PC-9 (cell line): ENCODE measurements at regions not wholly inside any gene's neighbourhood (a gene's known extent, or its start where the extent isn't known, plus 50 kb on each side); places are given as distances from the start of the nearest gene placed in this dataset.

ENCODE experiments used
- BruUV-seq: library from RNA; stranded (reverse); fragments of 400-500 nt; replicated peaks from 2 replicates; lab custom pipeline; 2021; lab: Mats Ljungman, UMichigan
- CTCF ChIA-PET: fragments of 300-600 bp; sonication (Branson Sonifier 250); formaldehyde crosslinking; loops from one replicate; lab custom pipeline; 2022; ENCODE audit warnings: antibody characterized with exemption; lab: Charles Lee
- POLR2A ChIA-PET: fragments of 300-600 bp; sonication (Branson Sonifier 250); formaldehyde crosslinking; loops from one replicate; lab custom pipeline; 2022; ENCODE audit warnings: antibody characterized with exemption; ENCODE audit not compliant: unreplicated experiment; lab: Charles Lee
- DNase-seq, 2 experiments: peaks; one replicate each; pipeline versions ENCODE4 v3.0.0 to v3.0.0-alpha.2; 2015 to 2022; ENCODE audit warnings: mixed read lengths in 1 of 2
- H2AFZ ChIP-seq: fragments of 200-600 bp; sonication (generic); 2 replicates; pipeline ENCODE4 v1.8.1; 2017; ENCODE audit warnings: antibody characterized with exemption
- H3F3A ChIP-seq: fragments of 200-600 bp; sonication (generic); 2 replicates; pipeline ENCODE4 v1.8.1; 2017; ENCODE audit warnings: antibody characterized with exemption, mild to moderate bottlenecking, low read depth; ENCODE audit not compliant: insufficient read depth
- H3K27ac ChIP-seq: fragments of 200-600 bp; sonication (generic); 2 replicates; pipeline ENCODE4 v1.6.1; 2016; ENCODE audit warnings: mixed run types
- H3K27me3 ChIP-seq: fragments of 200-600 bp; sonication (generic); 2 replicates; pipeline ENCODE4 v1.6.1; 2016; ENCODE audit warnings: low read depth, mixed run types; ENCODE audit not compliant: insufficient read depth
- H3K36me3 ChIP-seq: fragments of 200-600 bp; sonication (generic); 2 replicates; pipeline ENCODE4 v1.6.1; 2016; ENCODE audit warnings: low read depth, mixed run types
- H3K4me1 ChIP-seq: fragments of 200-600 bp; sonication (generic); replicated peaks from 2 replicates; pipeline ENCODE4 v1.6.1; 2016; ENCODE audit warnings: mixed run types; ENCODE audit not compliant: insufficient read depth
- H3K4me2 ChIP-seq: fragments of 200-600 bp; sonication (generic); 2 replicates; pipeline ENCODE4 v1.6.1; 2017; ENCODE audit warnings: mixed run types
- H3K4me3 ChIP-seq: fragments of 200-600 bp; sonication (generic); 2 replicates; pipeline ENCODE4 v1.6.1; 2016; ENCODE audit warnings: mixed run types
- H3K79me2 ChIP-seq: fragments of 200-600 bp; sonication (generic); 2 replicates; pipeline ENCODE4 v1.6.1; 2017; ENCODE audit warnings: low read depth, mixed run types
- H3K9me2 ChIP-seq: fragments of 200-600 bp; sonication (generic); 2 replicates; pipeline ENCODE4 v1.8.1; 2017; ENCODE audit warnings: mild to moderate bottlenecking; ENCODE audit not compliant: insufficient read depth
- H3K9me3 ChIP-seq: fragments of 200-600 bp; sonication (generic); 2 replicates; pipeline ENCODE4 v1.8.1; 2016; ENCODE audit warnings: low read depth; ENCODE audit not compliant: insufficient read depth
- H4K20me1 ChIP-seq: fragments of 200-600 bp; sonication (generic); 2 replicates; pipeline ENCODE4 v1.8.1; 2017; ENCODE audit not compliant: insufficient read depth
- CTCF ChIP-seq: fragments of 200-600 bp; sonication (generic); conservative IDR thresholded peaks from 2 replicates; pipeline ENCODE4 v1.6.1; 2017; ENCODE audit warnings: mixed run types, antibody characterized with exemption, mild to moderate bottlenecking, moderate library complexity
- EZH2 ChIP-seq: fragments of 200-600 bp; sonication (generic); IDR thresholded peaks from 2 replicates; pipeline ENCODE4 v1.8.0; 2017; ENCODE audit warnings: antibody characterized with exemption, low read depth
- intact Hi-C: fragments of 100-400 bp; cut with micrococcal nuclease; formaldehyde crosslinking; loops from one replicate; pipeline ENCODE4 v1.10.0; 2022; ENCODE audit not compliant: unreplicated experiment

GRCh38 chr3:152031321-152031720 is 157.9 kb downstream of the SUCNR1 start:
- Histone ChIP-seq H3K4me2 (no peak overlapping the region), H3K27me3 (no peaks in the 10 kb centered on the region), H3K4me3 (no peak overlapping the region), H3F3A (peaks cover 8% of the 10 kb centered on the region), H3K27ac (no peak overlapping the region), H2AFZ (no peak overlapping the region), H3K4me1 (peaks cover 8% of the 10 kb centered on the region), H3K9me3 (peaks cover 7% of the 10 kb centered on the region; the same call in 1 of the 2 replicates), H3K79me2 (no peaks in the 10 kb centered on the region), H4K20me1 (no peaks in the 10 kb centered on the region), H3K36me3 (no peaks in the 10 kb centered on the region), H3K9me2 (0 out of 2 replicates have a peak, but pooled peaks cover 6% of the 10 kb centered on the region)
- POLR2A ChIA-PET = interaction anchor here (0.7 kb wide), 1 partner anchor 667 kb away, joined by 3 read pairs; no protein-coding TSS in a partner anchor
- intact Hi-C loops = no loop called here
- DNase-seq = no peak
- CTCF ChIA-PET = no interaction called here
- no TSS peak for BruUV-seq
- no peak for TF ChIP-seq EZH2
- TF ChIP-seq CTCF = no peak

GRCh38 chr3:152037297-152037696 is 163.9 kb downstream of the SUCNR1 start:
- no peak overlapping the region for H3K4me3 ChIP-seq
- 0 out of 2 replicates have a peak, but pooled peaks cover 8% of the 10 kb centered on the region for H3K4me1 ChIP-seq
- H3K27ac ChIP-seq = no peak overlapping the region
- no peaks in the 10 kb centered on the region for H3K27me3 ChIP-seq
- ChIA-PET POLR2A (no interaction called here), CTCF (no interaction called here)
- 0 out of 2 replicates have a peak, but pooled peaks cover 6% of the 10 kb centered on the region for H3K9me2 ChIP-seq
- no peaks in the 10 kb centered on the region for H3F3A ChIP-seq
- no peak for TF ChIP-seq CTCF
- TF ChIP-seq EZH2 = no peak
- no peaks in the 10 kb centered on the region for H3K79me2 ChIP-seq
- no TSS peak for BruUV-seq
- no peak for DNase-seq
- no peak overlapping the region for H2AFZ ChIP-seq
- peaks cover 24% of the 10 kb centered on the region for H3K9me3 ChIP-seq
- intact Hi-C loops = no loop called here
- no peaks in the 10 kb centered on the region for H3K36me3 ChIP-seq
- H4K20me1 ChIP-seq = no peaks in the 10 kb centered on the region
- no peak overlapping the region for H3K4me2 ChIP-seq

- TF ChIP-seq EZH2 = no peak
- no peak for TF ChIP-seq CTCF
- 0 out of 2 replicates have a peak, but pooled peaks cover 2% of the 10 kb centered on the region for H3K9me2 ChIP-seq
- no peaks in the 10 kb centered on the region for H3F3A ChIP-seq
- H3K9me3 ChIP-seq = peaks cover 24% of the 10 kb centered on the region
- no TSS peak for BruUV-seq
- ChIA-PET CTCF (no interaction called here), POLR2A (no interaction called here)
- H3K79me2 ChIP-seq = no peaks in the 10 kb centered on the region
- H3K27me3 ChIP-seq = no peaks in the 10 kb centered on the region
- H2AFZ ChIP-seq = no peak overlapping the region
- no peak for DNase-seq
- no peak overlapping the region for H3K27ac ChIP-seq
- no peaks in the 10 kb centered on the region for H4K20me1 ChIP-seq
- intact Hi-C loops = no loop called here
- no peak overlapping the region for H3K4me3 ChIP-seq
- 0 out of 2 replicates have a peak, but pooled peaks cover 8% of the 10 kb centered on the region for H3K4me1 ChIP-seq
- no peaks in the 10 kb centered on the region for H3K36me3 ChIP-seq
- no peak overlapping the region for H3K4me2 ChIP-seq
Measured at GRCh38 chr3:152037953-152038352, 164.5 kb downstream of the SUCNR1 start.
